OCI-LY1 (cell line): ENCODE measurements at regions not wholly inside any gene's neighbourhood (a gene's known extent, or its start where the extent isn't known, plus 50 kb on each side); places are given as distances from the start of the nearest gene placed in this dataset.

Experiments used
- H2AFZ ChIP-seq: fragments of 200-600 bp; sonication (generic), shearing (Covaris generic); 2 replicates; pipeline ENCODE4 v1.6.0; 2014; ENCODE audit warnings: antibody characterized with exemption, mild to moderate bottlenecking, low read length
- H3F3A ChIP-seq: fragments of 200-600 bp; sonication (generic), shearing (Covaris generic); 2 replicates; pipeline ENCODE4 v1.6.0; 2014; ENCODE audit warnings: mild to moderate bottlenecking, antibody characterized with exemption, low read length, moderate library complexity; ENCODE audit not compliant: insufficient read depth
- H3K27ac ChIP-seq: fragments of 200-600 bp; sonication (generic); 2 replicates; pipeline ENCODE4 v1.5.1; 2014; ENCODE audit warnings: low read length, mixed run types, mild to moderate bottlenecking, low read depth; ENCODE audit not compliant: poor library complexity, severe bottlenecking
- H3K27me3 ChIP-seq: fragments of 200-600 bp; sonication (generic); 2 replicates; pipeline ENCODE4 v1.6.0; 2014; ENCODE audit warnings: antibody characterized with exemption, mild to moderate bottlenecking, low read length, moderate library complexity; ENCODE audit not compliant: insufficient read depth
- H3K36me3 ChIP-seq: fragments of 200-600 bp; sonication (generic); 2 replicates; pipeline ENCODE4 v1.6.1; 2014; ENCODE audit warnings: mild to moderate bottlenecking, antibody characterized with exemption, low read length, moderate library complexity, mixed read lengths; ENCODE audit not compliant: insufficient read depth
- H3K4me1 ChIP-seq: fragments of 200-600 bp; sonication (generic); 2 replicates; pipeline ENCODE4 v1.5.1; 2014; ENCODE audit warnings: mild to moderate bottlenecking, low read length, moderate library complexity; ENCODE audit not compliant: insufficient read depth, severe bottlenecking
- H3K4me2 ChIP-seq: fragments of 200-600 bp; sonication (generic), shearing (Covaris generic); 2 replicates; pipeline ENCODE4 v1.6.1; 2014; ENCODE audit warnings: low read length
- H3K4me3 ChIP-seq: fragments of 200-600 bp; sonication (generic); 2 replicates; pipeline ENCODE4 v1.5.1; 2014; ENCODE audit warnings: low read length, low read depth, mild to moderate bottlenecking, mixed read lengths; ENCODE audit not compliant: poor library complexity, severe bottlenecking
- H3K79me2 ChIP-seq: fragments of 200-600 bp; shearing (Covaris generic); 2 replicates; pipeline ENCODE4 v1.6.1; 2016; ENCODE audit warnings: mixed run types, low read length, mixed read lengths; ENCODE audit not compliant: insufficient read depth
- H3K9ac ChIP-seq: fragments of 200-600 bp; sonication (generic), shearing (Covaris generic); 2 replicates; pipeline ENCODE4 v1.6.1; 2014; ENCODE audit warnings: mild to moderate bottlenecking, low read length, mixed read lengths
- H3K9me2 ChIP-seq: fragments of 200-600 bp; sonication (generic), shearing (Covaris generic); 2 replicates; pipeline ENCODE4 v1.6.1; 2014; ENCODE audit warnings: low read depth, mild to moderate bottlenecking, low read length, mixed read lengths
- H3K9me3 ChIP-seq: fragments of 200-600 bp; shearing (Covaris generic); 2 replicates; pipeline ENCODE4 v1.6.1; 2014; ENCODE audit warnings: low read length, mixed read lengths
- H4K20me1 ChIP-seq: fragments of 200-600 bp; sonication (generic), shearing (Covaris generic); 2 replicates; pipeline ENCODE4 v1.6.0; 2016; ENCODE audit warnings: mild to moderate bottlenecking, low read length; ENCODE audit not compliant: insufficient read depth
- EZH2 ChIP-seq: fragments of 200-600 bp; sonication (generic), shearing (Covaris generic); IDR thresholded peaks from 2 replicates; pipeline ENCODE4 v1.8.0; 2017; ENCODE audit warnings: borderline replicate concordance, mixed run types, mild to moderate bottlenecking, antibody characterized with exemption, low read length, moderate library complexity, mixed read lengths
- TF ChIP-seq, protein P1 (sequence below): fragments of 200-600 bp; sonication (generic), shearing (Covaris generic); IDR thresholded peaks from 2 replicates; pipeline ENCODE4 v1.5.1; 2017; ENCODE audit warnings: mild to moderate bottlenecking, antibody characterized with exemption, low read length, moderate library complexity, mixed read lengths

DNA sequence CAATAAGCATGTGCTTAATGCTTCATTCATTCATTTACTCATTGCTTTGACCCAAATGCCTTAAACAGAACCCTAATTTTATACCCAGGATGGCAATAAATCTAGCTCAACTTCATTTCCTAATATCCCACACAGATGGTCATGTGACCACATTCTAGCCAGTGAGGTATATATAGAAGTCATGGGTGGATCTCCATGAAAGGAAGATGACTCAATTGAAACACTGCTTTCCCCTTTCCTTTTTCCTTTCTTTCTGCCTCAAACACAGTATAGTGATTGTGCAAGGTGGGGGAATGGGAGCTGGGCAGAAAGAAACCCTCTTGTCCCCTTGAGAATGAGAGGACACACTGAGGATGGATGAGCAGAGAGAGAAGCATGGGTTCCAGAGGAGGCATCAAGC is 183.5 kb upstream of the PRICKLE2 start:
- Histone ChIP-seq H3K27me3 (0 out of 2 replicates have a peak, but pooled peaks cover 4% of the 10 kb centered on the region), H3K9me2 (no peaks in the 10 kb centered on the region), H3K79me2 (no peaks in the 10 kb centered on the region), H3F3A (no peaks in the 10 kb centered on the region), H3K36me3 (no peaks in the 10 kb centered on the region), H4K20me1 (no peaks in the 10 kb centered on the region), H3K9ac (no peak overlapping the region), H3K4me1 (no peaks in the 10 kb centered on the region), H3K9me3 (no peaks in the 10 kb centered on the region), H3K27ac (no peak overlapping the region), H3K4me2 (no peak overlapping the region), H2AFZ (no peak overlapping the region), H3K4me3 (no peak overlapping the region)
- TF ChIP-seq EZH2, result no peak
- TF ChIP-seq, protein P1, sequence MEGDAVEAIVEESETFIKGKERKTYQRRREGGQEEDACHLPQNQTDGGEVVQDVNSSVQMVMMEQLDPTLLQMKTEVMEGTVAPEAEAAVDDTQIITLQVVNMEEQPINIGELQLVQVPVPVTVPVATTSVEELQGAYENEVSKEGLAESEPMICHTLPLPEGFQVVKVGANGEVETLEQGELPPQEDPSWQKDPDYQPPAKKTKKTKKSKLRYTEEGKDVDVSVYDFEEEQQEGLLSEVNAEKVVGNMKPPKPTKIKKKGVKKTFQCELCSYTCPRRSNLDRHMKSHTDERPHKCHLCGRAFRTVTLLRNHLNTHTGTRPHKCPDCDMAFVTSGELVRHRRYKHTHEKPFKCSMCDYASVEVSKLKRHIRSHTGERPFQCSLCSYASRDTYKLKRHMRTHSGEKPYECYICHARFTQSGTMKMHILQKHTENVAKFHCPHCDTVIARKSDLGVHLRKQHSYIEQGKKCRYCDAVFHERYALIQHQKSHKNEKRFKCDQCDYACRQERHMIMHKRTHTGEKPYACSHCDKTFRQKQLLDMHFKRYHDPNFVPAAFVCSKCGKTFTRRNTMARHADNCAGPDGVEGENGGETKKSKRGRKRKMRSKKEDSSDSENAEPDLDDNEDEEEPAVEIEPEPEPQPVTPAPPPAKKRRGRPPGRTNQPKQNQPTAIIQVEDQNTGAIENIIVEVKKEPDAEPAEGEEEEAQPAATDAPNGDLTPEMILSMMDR, result no peak

DNA sequence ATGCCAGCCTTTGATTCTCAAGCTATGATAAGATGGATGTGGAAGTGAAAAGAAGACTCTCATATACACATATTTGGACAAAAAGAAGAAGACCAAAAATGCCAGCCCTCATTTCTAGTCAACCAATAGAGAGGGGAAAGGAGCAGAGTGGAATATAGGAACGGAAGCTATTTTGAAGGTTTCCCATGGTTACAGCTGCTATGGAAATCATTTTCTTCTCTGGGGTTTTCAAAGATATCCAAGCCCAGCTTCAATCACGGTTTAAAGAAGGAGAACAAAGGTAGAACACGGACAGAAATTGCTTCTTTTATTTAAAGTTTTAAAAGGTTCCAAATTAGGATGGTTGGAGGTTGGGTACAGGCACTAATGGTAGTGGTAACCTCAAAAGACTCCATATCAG is 181.0 kb upstream of the PRICKLE2 start:
- H3K79me2 ChIP-seq, result no peaks in the 10 kb centered on the region
- H4K20me1 ChIP-seq, result no peaks in the 10 kb centered on the region
- no peak overlapping the region for H2AFZ ChIP-seq
- H3K4me3 ChIP-seq, result no peak overlapping the region
- H3K4me1 ChIP-seq, result no peaks in the 10 kb centered on the region
- H3K27me3 ChIP-seq, result 0 out of 2 replicates have a peak, but pooled peaks cover 4% of the 10 kb centered on the region
- H3K36me3 ChIP-seq, result no peaks in the 10 kb centered on the region
- H3K9ac ChIP-seq, result no peak overlapping the region
- TF ChIP-seq, protein P1, result no peak
- TF ChIP-seq EZH2, result no peak
- no peaks in the 10 kb centered on the region for H3K9me2 ChIP-seq
- no peaks in the 10 kb centered on the region for H3K9me3 ChIP-seq
- no peak overlapping the region for H3K27ac ChIP-seq
- no peaks in the 10 kb centered on the region for H3F3A ChIP-seq
- no peak overlapping the region for H3K4me2 ChIP-seq

DNA sequence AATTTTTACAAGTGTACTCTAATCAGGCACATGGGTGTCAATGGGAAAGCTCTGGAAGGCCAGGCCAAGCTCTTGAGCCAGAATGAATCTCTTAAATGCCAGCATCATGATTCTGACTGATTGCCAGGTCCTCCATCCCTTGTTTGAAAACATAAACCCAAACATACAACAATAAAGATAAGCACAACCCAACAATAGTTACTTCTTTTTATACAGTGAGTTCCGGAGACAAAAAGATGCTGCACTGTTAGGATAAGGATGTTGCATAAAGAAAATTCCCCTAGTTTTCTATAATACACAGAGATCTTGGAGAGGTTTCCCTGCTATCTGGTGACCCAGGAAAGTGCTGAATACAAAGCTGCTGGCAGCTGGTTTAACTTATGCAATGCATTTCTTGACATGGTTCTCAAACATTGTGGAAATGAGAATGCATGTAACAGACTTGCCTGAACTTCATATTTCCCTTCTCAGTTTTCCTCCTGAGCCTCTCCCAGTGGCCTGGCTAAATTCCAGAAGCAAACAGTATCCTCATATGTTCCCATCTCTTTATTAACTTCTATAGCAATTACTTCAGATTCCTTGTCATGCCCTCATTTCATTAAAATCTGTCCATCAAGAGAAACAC is 180.1 kb upstream of the PRICKLE2 start:
- Histone ChIP-seq H3K79me2 (no peaks in the 10 kb centered on the region), H2AFZ (no peak overlapping the region), H3K27ac (no peak overlapping the region), H3K4me3 (no peak overlapping the region), H3K4me2 (no peak overlapping the region), H3F3A (no peaks in the 10 kb centered on the region), H3K4me1 (no peaks in the 10 kb centered on the region), H3K27me3 (0 out of 2 replicates have a peak, but pooled peaks cover 4% of the 10 kb centered on the region), H3K36me3 (no peaks in the 10 kb centered on the region), H4K20me1 (no peaks in the 10 kb centered on the region), H3K9me2 (no peaks in the 10 kb centered on the region), H3K9me3 (no peaks in the 10 kb centered on the region), H3K9ac (no peak overlapping the region)
- TF ChIP-seq, protein P1, result no peak
- no peak for TF ChIP-seq EZH2
